ENCODE measurements at regions not wholly inside any gene's neighbourhood (a gene's known extent, or its start where the extent isn't known, plus 50 kb on each side); places are given as distances from the start of the nearest gene placed in this dataset.

DNA sequence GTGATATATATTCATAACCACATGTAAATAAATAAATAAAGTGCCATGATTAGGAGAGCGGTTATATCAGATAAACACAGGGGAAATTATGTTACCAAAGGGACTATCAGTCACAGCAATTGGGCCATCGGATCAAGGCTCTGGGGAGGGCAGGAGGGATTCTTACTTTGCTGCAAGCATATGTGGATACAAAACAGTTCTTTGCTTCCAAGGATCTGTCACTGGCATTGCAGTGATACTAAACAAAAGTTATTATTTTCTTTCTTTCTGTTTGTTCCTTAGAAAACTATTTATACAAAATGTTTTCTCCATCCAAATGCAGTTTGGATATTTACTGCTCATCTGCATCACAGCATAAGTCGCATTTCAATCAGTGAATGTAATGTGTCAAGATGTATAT, 188.4 kb upstream of the MGMT start:
- H3K27me3 ChIP-seq (ENCODE audit: low read length): no peaks in the 10 kb centered on the region
- H3K27ac ChIP-seq (ENCODE audit: low read length): no peak overlapping the region
- H2AFZ ChIP-seq (ENCODE audit: low read length): no peak overlapping the region
- H3K9me3 ChIP-seq (ENCODE audit: low read length): no peaks in the 10 kb centered on the region
- H4K20me1 ChIP-seq (ENCODE audit: insufficient read depth, low read depth, low read length): no peaks in the 10 kb centered on the region
- H3K79me2 ChIP-seq (ENCODE audit: low read length): no peaks in the 10 kb centered on the region
- no peak overlapping the region for H3K9ac ChIP-seq (ENCODE audit: low read length)
- no peaks in the 10 kb centered on the region for H3K9me2 ChIP-seq (replicated peaks; ENCODE audit: insufficient read depth, low read length)
- H3K4me1 ChIP-seq (ENCODE audit: low read length): no peaks in the 10 kb centered on the region
- no peak overlapping the region for H3K4me2 ChIP-seq (ENCODE audit: low read depth, low read length, poor library complexity, severe bottlenecking)
- no peak for DNase-seq
- H3K36me3 ChIP-seq (ENCODE audit: insufficient read depth, low read length): no peaks in the 10 kb centered on the region
- H3K4me3 ChIP-seq (ENCODE audit: low read length): no peak overlapping the region

DNA sequence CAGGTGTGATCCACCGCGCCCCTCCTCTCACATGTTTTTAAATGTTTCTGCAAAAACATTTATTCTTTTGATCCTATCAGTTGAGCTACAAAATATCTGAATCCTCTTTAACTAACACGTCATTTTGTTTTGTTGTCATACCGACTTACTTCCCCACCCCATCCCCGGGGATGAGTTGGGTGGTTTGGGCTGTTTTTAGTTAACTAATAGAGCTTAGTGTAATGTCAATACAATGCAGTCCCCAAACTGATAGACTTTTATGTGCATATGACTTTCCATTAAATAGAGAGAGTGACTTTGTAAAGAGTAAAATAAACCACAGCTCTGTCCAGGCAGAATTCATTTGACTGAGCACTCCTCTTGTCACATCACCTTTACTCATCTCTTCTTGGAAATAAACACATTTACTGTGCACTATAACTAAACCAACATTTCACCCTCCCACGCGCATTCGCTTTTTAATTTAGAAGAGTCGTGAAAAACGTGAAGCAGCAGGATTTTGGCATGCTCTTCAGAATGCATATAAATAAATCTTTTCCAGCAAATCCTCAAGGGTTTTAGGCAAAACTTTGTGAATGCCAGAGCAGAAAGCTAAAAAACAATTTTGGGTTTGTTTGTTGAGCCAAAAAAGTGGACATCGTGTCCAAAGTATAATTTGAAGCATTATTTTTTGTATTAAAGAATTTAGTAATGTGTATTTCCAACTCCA, 187.4 kb upstream of the MGMT start:
- Histone ChIP-seq H3K9me2 (replicated peaks; ENCODE audit: insufficient read depth, low read length) (no peaks in the 10 kb centered on the region), H3K4me3 (ENCODE audit: low read length) (no peak overlapping the region), H3K4me1 (ENCODE audit: low read length) (no peaks in the 10 kb centered on the region), H3K9me3 (ENCODE audit: low read length) (no peaks in the 10 kb centered on the region), H3K27me3 (ENCODE audit: low read length) (no peaks in the 10 kb centered on the region), H2AFZ (ENCODE audit: low read length) (no peak overlapping the region), H3K36me3 (ENCODE audit: insufficient read depth, low read length) (no peaks in the 10 kb centered on the region), H3K27ac (ENCODE audit: low read length) (no peak overlapping the region), H3K79me2 (ENCODE audit: low read length) (no peaks in the 10 kb centered on the region), H3K9ac (ENCODE audit: low read length) (no peak overlapping the region), H4K20me1 (ENCODE audit: insufficient read depth, low read depth, low read length) (no peaks in the 10 kb centered on the region), H3K4me2 (ENCODE audit: low read depth, low read length, poor library complexity, severe bottlenecking) (no peak overlapping the region)
- DNase-seq: no peak

DNA sequence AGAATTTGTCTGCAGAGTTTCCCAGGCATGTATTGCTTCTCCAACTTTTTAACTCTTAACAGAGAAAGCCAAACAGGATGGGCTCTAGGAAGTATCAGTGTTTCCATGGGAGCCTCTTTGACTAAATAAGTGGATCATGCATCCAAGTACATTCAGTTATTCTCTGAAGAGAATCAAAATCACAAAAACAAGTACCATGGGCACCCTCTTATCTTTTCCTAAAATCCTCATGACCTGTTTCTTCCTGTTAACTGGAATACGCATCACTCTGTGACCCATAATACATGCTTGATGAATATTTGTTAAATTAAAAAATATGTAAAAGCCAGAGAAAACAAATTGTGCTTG, 186.9 kb upstream of the MGMT start:
- H3K4me3 ChIP-seq (ENCODE audit: low read length): no peak overlapping the region
- H3K4me2 ChIP-seq (ENCODE audit: low read depth, low read length, poor library complexity, severe bottlenecking): no peak overlapping the region
- H3K36me3 ChIP-seq (ENCODE audit: insufficient read depth, low read length): no peaks in the 10 kb centered on the region
- no peaks in the 10 kb centered on the region for H3K9me3 ChIP-seq (ENCODE audit: low read length)
- H2AFZ ChIP-seq (ENCODE audit: low read length): no peak overlapping the region
- H3K27me3 ChIP-seq (ENCODE audit: low read length): no peaks in the 10 kb centered on the region
- H3K79me2 ChIP-seq (ENCODE audit: low read length): no peaks in the 10 kb centered on the region
- H3K27ac ChIP-seq (ENCODE audit: low read length): no peak overlapping the region
- H3K9me2 ChIP-seq (replicated peaks; ENCODE audit: insufficient read depth, low read length): no peaks in the 10 kb centered on the region
- H4K20me1 ChIP-seq (ENCODE audit: insufficient read depth, low read depth, low read length): no peaks in the 10 kb centered on the region
- no peak for DNase-seq
- H3K9ac ChIP-seq (ENCODE audit: low read length): no peak overlapping the region
- H3K4me1 ChIP-seq (ENCODE audit: low read length): no peaks in the 10 kb centered on the region

DNA sequence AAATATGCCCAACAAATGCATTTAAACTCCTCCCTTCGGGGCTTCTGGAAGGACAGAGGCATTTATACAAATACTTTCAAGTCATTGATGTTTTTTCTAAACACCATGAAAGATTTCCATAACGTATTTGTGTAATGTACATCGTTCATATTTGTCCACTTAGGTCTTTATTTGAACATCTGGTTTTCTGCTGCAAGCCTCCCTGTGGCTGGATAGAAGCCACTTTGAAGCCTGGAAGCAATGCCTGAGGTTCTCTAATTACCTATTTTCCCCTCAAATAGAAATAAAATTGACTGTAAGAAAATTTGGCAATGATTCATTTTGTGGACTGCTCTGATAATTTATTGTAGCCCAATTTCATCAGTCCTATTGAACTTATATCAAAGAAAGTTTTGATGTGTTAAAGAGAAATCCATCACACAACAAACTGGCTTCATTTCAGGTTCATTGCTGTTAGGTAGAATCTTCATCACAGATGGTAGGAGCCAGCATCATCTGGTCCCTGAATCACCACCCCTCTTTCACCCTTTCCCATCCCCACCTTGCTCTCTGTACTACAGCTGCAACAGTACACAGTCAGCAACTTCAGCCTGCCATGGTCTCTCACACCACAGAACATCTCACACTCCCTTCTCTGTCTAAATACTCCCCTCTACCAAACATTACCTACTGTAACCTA, 186.0 kb upstream of the MGMT start:
- Histone ChIP-seq H3K27me3 (ENCODE audit: low read length) (no peaks in the 10 kb centered on the region), H4K20me1 (ENCODE audit: insufficient read depth, low read depth, low read length) (no peaks in the 10 kb centered on the region), H3K9ac (ENCODE audit: low read length) (no peak overlapping the region), H3K4me1 (ENCODE audit: low read length) (no peaks in the 10 kb centered on the region), H3K9me3 (ENCODE audit: low read length) (no peaks in the 10 kb centered on the region), H3K27ac (ENCODE audit: low read length) (no peak overlapping the region), H3K79me2 (ENCODE audit: low read length) (no peaks in the 10 kb centered on the region), H3K9me2 (replicated peaks; ENCODE audit: insufficient read depth, low read length) (no peaks in the 10 kb centered on the region), H3K4me3 (ENCODE audit: low read length) (no peak overlapping the region), H3K4me2 (ENCODE audit: low read depth, low read length, poor library complexity, severe bottlenecking) (no peak overlapping the region), H3K36me3 (ENCODE audit: insufficient read depth, low read length) (no peaks in the 10 kb centered on the region), H2AFZ (ENCODE audit: low read length) (no peak overlapping the region)
- no peak for DNase-seq

DNA sequence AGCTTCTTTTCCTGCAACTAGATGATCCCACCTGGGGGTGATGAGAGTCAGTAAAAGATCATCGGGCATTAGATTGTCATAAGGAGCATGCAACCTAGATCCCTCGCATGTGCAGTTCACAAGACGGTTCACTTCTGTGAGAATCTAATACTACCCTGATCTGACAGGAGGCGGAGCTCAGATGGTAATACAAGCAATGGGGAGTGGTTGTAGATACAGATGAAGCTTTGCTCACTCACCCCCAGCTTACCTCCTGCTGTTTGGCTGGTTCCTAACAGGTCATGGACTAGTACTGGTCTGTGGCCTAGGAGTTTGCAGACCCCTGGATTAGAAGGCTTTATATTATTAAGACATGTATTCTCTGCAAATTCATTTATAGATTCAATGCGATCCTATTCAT, 181.6 kb upstream of the MGMT start:
- Histone ChIP-seq H3K4me3 (ENCODE audit: low read length) (no peak overlapping the region), H3K27ac (ENCODE audit: low read length) (no peak overlapping the region), H3K36me3 (ENCODE audit: insufficient read depth, low read length) (no peaks in the 10 kb centered on the region), H3K4me2 (ENCODE audit: low read depth, low read length, poor library complexity, severe bottlenecking) (no peak overlapping the region), H3K9ac (ENCODE audit: low read length) (no peak overlapping the region), H3K4me1 (ENCODE audit: low read length) (no peaks in the 10 kb centered on the region), H3K79me2 (ENCODE audit: low read length) (no peaks in the 10 kb centered on the region), H3K9me2 (replicated peaks; ENCODE audit: insufficient read depth, low read length) (no peaks in the 10 kb centered on the region), H2AFZ (ENCODE audit: low read length) (no peak overlapping the region), H4K20me1 (ENCODE audit: insufficient read depth, low read depth, low read length) (no peaks in the 10 kb centered on the region), H3K9me3 (ENCODE audit: low read length) (no peaks in the 10 kb centered on the region), H3K27me3 (ENCODE audit: low read length) (no peaks in the 10 kb centered on the region)
- DNase-seq: no peak

DNA sequence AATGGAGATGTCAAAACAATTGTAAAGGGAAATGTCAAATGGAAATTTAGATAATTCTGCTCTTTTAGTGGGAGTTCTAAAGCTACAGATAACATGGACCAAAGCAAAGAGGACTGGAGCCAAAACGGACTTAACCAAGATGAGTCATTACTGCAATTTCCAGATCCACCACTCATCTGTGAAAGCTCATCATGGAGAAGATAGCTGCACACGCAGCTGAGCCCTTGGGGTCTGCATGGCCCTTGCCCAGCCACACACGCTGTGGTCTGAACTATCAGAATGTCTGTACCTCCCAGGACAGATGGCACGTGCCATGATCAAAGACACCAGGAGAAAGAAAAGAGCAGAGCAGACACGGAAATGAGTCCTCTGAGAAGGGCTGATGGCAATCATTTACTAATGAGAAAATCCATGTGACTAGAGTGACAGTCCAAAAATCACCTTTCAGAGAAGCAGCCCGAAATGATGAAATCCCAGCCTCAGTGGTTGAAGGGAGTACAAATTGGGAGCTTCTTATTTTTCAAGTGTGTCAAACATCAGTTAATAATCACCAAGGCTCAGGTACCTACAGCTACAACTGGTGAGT, 177.9 kb upstream of the MGMT start:
- no peak for DNase-seq
- Histone ChIP-seq H3K9me3 (ENCODE audit: low read length) (no peaks in the 10 kb centered on the region), H3K4me2 (ENCODE audit: low read depth, low read length, poor library complexity, severe bottlenecking) (no peak overlapping the region), H3K36me3 (ENCODE audit: insufficient read depth, low read length) (no peaks in the 10 kb centered on the region), H4K20me1 (ENCODE audit: insufficient read depth, low read depth, low read length) (no peaks in the 10 kb centered on the region), H3K27ac (ENCODE audit: low read length) (no peak overlapping the region), H3K27me3 (ENCODE audit: low read length) (no peaks in the 10 kb centered on the region), H3K4me3 (ENCODE audit: low read length) (no peak overlapping the region), H3K9me2 (replicated peaks; ENCODE audit: insufficient read depth, low read length) (no peaks in the 10 kb centered on the region), H3K4me1 (ENCODE audit: low read length) (no peaks in the 10 kb centered on the region), H3K9ac (ENCODE audit: low read length) (no peak overlapping the region), H3K79me2 (ENCODE audit: low read length) (no peaks in the 10 kb centered on the region), H2AFZ (ENCODE audit: low read length) (no peak overlapping the region)

DNA sequence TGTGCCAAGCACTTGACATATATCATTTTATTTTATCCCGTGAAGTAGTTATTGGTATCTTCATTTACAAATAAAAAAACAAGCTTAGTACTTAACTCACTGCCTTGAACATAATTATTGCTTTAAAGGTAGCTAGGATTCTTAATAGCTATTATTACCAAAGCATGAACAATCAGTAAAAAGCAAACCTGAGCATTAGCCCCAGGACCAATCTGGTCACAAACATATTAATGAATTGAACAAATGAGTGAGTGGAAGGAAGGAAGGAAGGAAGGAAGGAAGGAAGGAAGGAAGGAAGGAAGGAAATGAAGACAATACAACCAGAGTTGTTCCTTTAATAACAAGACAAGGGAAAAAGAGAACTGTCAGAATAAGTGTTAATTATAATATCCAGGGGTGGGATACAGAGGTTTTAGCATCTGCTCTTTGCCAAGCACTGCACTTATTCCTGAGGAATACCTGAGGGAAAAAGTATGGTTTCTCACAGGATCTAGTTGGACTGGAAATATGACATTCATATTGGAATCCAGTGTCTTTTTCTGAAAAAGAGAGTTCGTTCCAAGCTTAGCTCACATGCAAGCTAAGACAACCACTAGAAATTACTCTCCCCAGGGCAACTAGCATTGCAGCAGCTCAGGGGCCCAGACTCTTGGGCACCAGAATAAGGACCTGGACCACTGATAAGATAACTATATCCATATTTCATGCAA, 172.9 kb upstream of the MGMT start:
- Histone ChIP-seq H3K4me2 (ENCODE audit: low read depth, low read length, poor library complexity, severe bottlenecking) (no peak overlapping the region), H3K36me3 (ENCODE audit: insufficient read depth, low read length) (no peaks in the 10 kb centered on the region), H3K9me2 (replicated peaks; ENCODE audit: insufficient read depth, low read length) (no peaks in the 10 kb centered on the region), H3K9ac (ENCODE audit: low read length) (no peak overlapping the region), H3K4me1 (ENCODE audit: low read length) (no peaks in the 10 kb centered on the region), H3K27ac (ENCODE audit: low read length) (no peak overlapping the region), H3K79me2 (ENCODE audit: low read length) (no peaks in the 10 kb centered on the region), H3K9me3 (ENCODE audit: low read length) (no peaks in the 10 kb centered on the region), H2AFZ (ENCODE audit: low read length) (no peak overlapping the region), H3K27me3 (ENCODE audit: low read length) (no peaks in the 10 kb centered on the region), H3K4me3 (ENCODE audit: low read length) (no peak overlapping the region), H4K20me1 (ENCODE audit: insufficient read depth, low read depth, low read length) (no peaks in the 10 kb centered on the region)
- DNase-seq: no peak

DNA sequence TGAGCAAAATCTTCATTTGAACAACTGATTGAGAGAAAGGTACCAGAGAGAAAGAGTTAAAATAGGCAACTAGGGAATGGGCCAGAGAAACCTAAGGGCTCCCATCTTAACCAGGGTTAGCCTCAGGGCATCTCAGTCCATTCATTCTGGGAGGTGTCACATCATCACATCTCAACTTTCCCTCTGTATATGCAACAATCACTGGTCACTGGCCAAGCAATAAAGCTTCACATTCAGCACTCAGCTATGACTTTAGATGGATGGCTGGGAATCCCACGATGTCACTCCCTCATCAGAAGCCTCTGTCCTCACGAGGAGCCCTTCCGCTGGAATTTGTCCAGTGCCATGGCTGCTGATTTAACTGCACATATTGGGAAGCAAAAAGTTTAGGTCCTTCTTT, 172.1 kb upstream of the MGMT start:
- Histone ChIP-seq H2AFZ (ENCODE audit: low read length) (no peak overlapping the region), H3K36me3 (ENCODE audit: insufficient read depth, low read length) (no peaks in the 10 kb centered on the region), H3K4me2 (ENCODE audit: low read depth, low read length, poor library complexity, severe bottlenecking) (no peak overlapping the region), H3K79me2 (ENCODE audit: low read length) (no peaks in the 10 kb centered on the region), H3K4me1 (ENCODE audit: low read length) (no peaks in the 10 kb centered on the region), H4K20me1 (ENCODE audit: insufficient read depth, low read depth, low read length) (no peaks in the 10 kb centered on the region), H3K9me2 (replicated peaks; ENCODE audit: insufficient read depth, low read length) (no peaks in the 10 kb centered on the region), H3K27me3 (ENCODE audit: low read length) (no peaks in the 10 kb centered on the region), H3K9me3 (ENCODE audit: low read length) (no peaks in the 10 kb centered on the region), H3K4me3 (ENCODE audit: low read length) (no peak overlapping the region), H3K27ac (ENCODE audit: low read length) (no peak overlapping the region), H3K9ac (ENCODE audit: low read length) (no peak overlapping the region)
- DNase-seq: no peak
